Neuronal stem cell (in vitro differentiated cells): ENCODE measurements at regions not wholly inside any gene's neighbourhood (a gene's known extent, or its start where the extent isn't known, plus 50 kb on each side); places are given as distances from the start of the nearest gene placed in this dataset.

Experiments
- DNase-seq: peaks from one replicate; pipeline ENCODE4 v3.0.0-alpha.2; 2013; ENCODE audit warnings: low spot score
- H2AFZ ChIP-seq: one replicate; pipeline ENCODE4 v1.6.1; 2013; ENCODE audit warnings: mild to moderate bottlenecking, low read length, inconsistent platforms
- H2AK5ac ChIP-seq: 2 replicates; pipeline ENCODE4 v1.6.1; 2013; ENCODE audit warnings: low read depth, mild to moderate bottlenecking, inconsistent platforms, low read length, moderate library complexity, mixed read lengths
- H2BK120ac ChIP-seq: 2 replicates; pipeline ENCODE4 v1.6.1; 2013; ENCODE audit warnings: low read depth, mild to moderate bottlenecking, inconsistent platforms, low read length, moderate library complexity, mixed read lengths
- H2BK12ac ChIP-seq: one replicate; pipeline ENCODE4 v1.6.1; 2013; ENCODE audit warnings: low read length, inconsistent platforms
- H2BK15ac ChIP-seq: 2 replicates; pipeline ENCODE4 v1.6.1; 2013; ENCODE audit warnings: mild to moderate bottlenecking, low read length, inconsistent platforms, mixed read lengths
- H2BK5ac ChIP-seq: one replicate; pipeline ENCODE4 v1.6.1; 2013; ENCODE audit warnings: inconsistent platforms, mild to moderate bottlenecking, low read length, moderate library complexity
- H3K14ac ChIP-seq: one replicate; pipeline ENCODE4 v1.6.1; 2013; ENCODE audit warnings: low read length, inconsistent platforms
- H3K18ac ChIP-seq: 2 replicates; pipeline ENCODE4 v1.6.1; 2013; ENCODE audit warnings: low read length, inconsistent platforms
- H3K23ac ChIP-seq: 2 replicates; pipeline ENCODE4 v1.6.1; 2013; ENCODE audit warnings: low read depth, mild to moderate bottlenecking, mixed read lengths, low read length, inconsistent platforms; ENCODE audit not compliant: poor library complexity
- H3K27ac ChIP-seq: replicated peaks from 3 replicates; pipeline ENCODE4 v1.5.1; 2013; ENCODE audit warnings: low read length, inconsistent platforms
- H3K27me3 ChIP-seq, 3 experiments: 2 replicates each; pipeline ENCODE4 v1.6.1; 2013; ENCODE audit warnings: low read length in 3 of 3, mild to moderate bottlenecking in 2 of 3, inconsistent platforms in 1 of 3, low read depth in 1 of 3, mixed read lengths in 1 of 3, moderate library complexity in 1 of 3; ENCODE audit not compliant: control insufficient read depth in 3 of 3, insufficient read depth in 3 of 3
- H3K36me3 ChIP-seq, 2 donors: replicated peaks in 1 of 2; 2 replicates each; pipeline ENCODE4 v1.6.1; 2013; ENCODE audit warnings: low read length in 2 of 2; ENCODE audit not compliant: control insufficient read depth in 2 of 2, insufficient read depth in 2 of 2
- H3K4ac ChIP-seq: 2 replicates; pipeline ENCODE4 v1.6.1; 2013; ENCODE audit warnings: inconsistent platforms, mild to moderate bottlenecking, low read length, moderate library complexity
- H3K4me1 ChIP-seq, 2 donors: 1 replicate in 1 of 2; 2 replicates in 1 of 2; pipeline ENCODE4 v1.6.1; 2013; ENCODE audit warnings: low read length in 2 of 2, low read depth in 1 of 2; ENCODE audit not compliant: control insufficient read depth in 2 of 2, insufficient read depth in 1 of 2
- H3K4me2 ChIP-seq: one replicate; pipeline ENCODE4 v1.6.1; 2013; ENCODE audit warnings: mild to moderate bottlenecking, low read length, inconsistent platforms; ENCODE audit not compliant: insufficient read depth, poor library complexity, severe bottlenecking
- H3K4me3 ChIP-seq, 2 donors: 2 replicates each; pipeline ENCODE4 v1.5.1; 2013; ENCODE audit warnings: low read length in 2 of 2, mild to moderate bottlenecking in 2 of 2, inconsistent platforms in 1 of 2, moderate library complexity in 1 of 2
- H3K79me1 ChIP-seq: one replicate; pipeline ENCODE4 v1.6.1; 2013; ENCODE audit warnings: low read depth, mild to moderate bottlenecking, inconsistent platforms, low read length, moderate library complexity
- H3K9ac ChIP-seq: one replicate; pipeline ENCODE4 v1.6.1; 2013; ENCODE audit warnings: mild to moderate bottlenecking, low read depth, low read length, inconsistent platforms; ENCODE audit not compliant: poor library complexity
- H3K9me3 ChIP-seq, 2 donors: replicated peaks in 1 of 2; 2 replicates each; pipeline versions ENCODE3 to v1.6.1; 2013; ENCODE audit warnings: low read length in 2 of 2, mild to moderate bottlenecking in 2 of 2, inconsistent platforms in 1 of 2, low read depth in 1 of 2, mixed read lengths in 1 of 2, moderate library complexity in 1 of 2; ENCODE audit not compliant: control insufficient read depth in 2 of 2, insufficient read depth in 1 of 2
- H4K8ac ChIP-seq: one replicate; pipeline ENCODE4 v1.6.1; 2013; ENCODE audit warnings: low read depth, mild to moderate bottlenecking, inconsistent platforms, low read length, moderate library complexity
- H4K91ac ChIP-seq: one replicate; pipeline ENCODE4 v1.6.1; 2013; ENCODE audit warnings: low read length, low read depth, mild to moderate bottlenecking, inconsistent platforms; ENCODE audit not compliant: poor library complexity
- WGBS, 2 donors: extraction: QIAGEN DNeasy Blood & Tissue Kit; methylation state at CpG; one replicate each; pipeline ENCODE4 v1.1.7; 2013; ENCODE audit warnings: missing lambda C conversion rate in 2 of 2, mixed read lengths in 1 of 2; ENCODE audit not compliant: insufficient read length in 2 of 2, insufficient replicate concordance in 1 of 2; ENCODE audit errors: extremely low coverage in 2 of 2; 5-methylcytosine and 5-hydroxymethylcytosine counted together

GRCh38 chr2:150907466-150907865, 354.2 kb downstream of the RBM43 start:
- WGBS, 2 donors, result no CpG with 5 or more reads among the region's 4 CpGs
- H3K4ac ChIP-seq, result no peak overlapping the region
- DNase-seq, result no peak

DNA sequence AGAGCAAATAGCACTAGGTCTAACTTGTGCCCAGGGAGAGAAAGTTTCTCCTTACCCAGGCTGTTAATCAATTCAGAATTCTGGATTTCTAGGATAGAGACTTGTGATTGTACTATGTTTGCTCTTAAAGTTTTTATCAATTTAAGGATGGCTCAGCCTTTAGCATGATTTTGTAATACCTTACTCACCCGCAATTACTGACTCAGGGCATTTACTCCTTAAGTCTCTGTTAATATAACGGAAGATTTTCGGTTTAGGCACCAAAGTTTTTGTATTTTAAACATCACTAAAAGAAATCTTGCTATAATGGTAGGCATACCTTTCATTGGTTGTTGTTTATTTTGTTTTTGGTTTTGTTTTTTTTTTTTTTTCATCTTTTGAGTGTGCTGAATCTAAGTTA, 358.2 kb downstream of the RBM43 start:
- Histone ChIP-seq H3K4me3 (no peak overlapping the region), H2AK5ac (no peak overlapping the region), H3K4ac (no peak overlapping the region), H3K14ac (no peak overlapping the region), H2AFZ (no peak overlapping the region), H3K18ac (no peak overlapping the region), H2BK5ac (no peak overlapping the region), H3K23ac (no peak overlapping the region), H3K9me3 (peaks cover 0 to 24% of the 10 kb centered on the region in 2 donors), H3K27ac (no peak overlapping the region), H3K36me3 (no peaks in the 10 kb centered on the region), H2BK15ac (no peak overlapping the region), H3K79me1 (no peaks in the 10 kb centered on the region), H3K9ac (no peak overlapping the region), H4K8ac (no peak overlapping the region), H3K4me1 (no peaks in the 10 kb centered on the region), H3K4me2 (no peak overlapping the region), H4K91ac (no peak overlapping the region), H2BK12ac (no peak overlapping the region), H2BK120ac (no peak overlapping the region), H3K27me3 (no peaks in the 10 kb centered on the region)
- DNase-seq, result no peak
- no CpG with 5 or more reads among the region's 3 CpGs for WGBS, 2 donors

More at GRCh38 chr2:150907466-150907865, 354.2 kb downstream of the RBM43 start:
- Histone ChIP-seq H2BK15ac (no peak overlapping the region), H3K9me3 (peaks cover 0 to 3% of the 10 kb centered on the region in 2 donors), H3K4me2 (no peak overlapping the region), H3K79me1 (no peaks in the 10 kb centered on the region), H3K14ac (no peak overlapping the region), H3K18ac (no peak overlapping the region), H4K8ac (no peak overlapping the region), H4K91ac (no peak overlapping the region), H3K27ac (no peak overlapping the region), H3K9ac (no peak overlapping the region), H2BK5ac (no peak overlapping the region), H3K27me3 (no peaks in the 10 kb centered on the region), H2BK120ac (no peak overlapping the region), H2AFZ (no peak overlapping the region), H2AK5ac (no peak overlapping the region), H3K4me3 (no peak overlapping the region), H2BK12ac (no peak overlapping the region), H3K36me3 (no peaks in the 10 kb centered on the region), H3K4me1 (no peaks in the 10 kb centered on the region), H3K23ac (no peak overlapping the region)

DNA sequence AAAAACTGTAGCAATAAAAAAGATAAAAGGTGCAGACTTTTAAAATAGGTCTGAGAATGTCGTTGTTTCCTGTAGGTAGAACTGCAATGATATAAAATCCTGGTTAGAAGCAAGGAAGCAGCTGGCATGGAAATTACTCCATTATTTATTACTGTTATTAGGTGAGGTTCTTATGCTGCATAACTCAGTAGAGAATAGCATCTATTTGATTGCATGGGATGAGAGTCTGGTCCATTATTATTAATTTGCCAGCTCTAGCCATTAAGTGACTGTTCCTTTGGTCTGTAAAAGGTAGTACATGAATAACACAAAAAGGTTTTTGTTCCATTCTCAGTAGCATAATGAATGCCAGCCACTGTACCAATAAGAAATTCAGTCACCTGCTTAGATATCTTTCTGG, 358.6 kb downstream of the RBM43 start:
- Histone ChIP-seq H4K8ac (no peak overlapping the region), H3K4me1 (no peaks in the 10 kb centered on the region), H2BK5ac (no peak overlapping the region), H3K79me1 (no peaks in the 10 kb centered on the region), H3K23ac (no peak overlapping the region), H3K36me3 (no peaks in the 10 kb centered on the region), H3K27me3 (no peaks in the 10 kb centered on the region), H3K9ac (no peak overlapping the region), H3K4me2 (no peak overlapping the region), H2BK15ac (no peak overlapping the region), H2AK5ac (no peak overlapping the region), H3K4ac (no peak overlapping the region), H2AFZ (no peak overlapping the region), H3K9me3 (peaks cover 0 to 24% of the 10 kb centered on the region in 2 donors), H2BK12ac (no peak overlapping the region), H3K14ac (no peak overlapping the region), H4K91ac (no peak overlapping the region), H3K27ac (no peak overlapping the region), H3K18ac (no peak overlapping the region), H2BK120ac (no peak overlapping the region), H3K4me3 (no peak overlapping the region)
- DNase-seq, result no peak
- WGBS, 2 donors, result no CpG with 5 or more reads among the region's 1 CpG

GRCh38 chr2:150900913-150901312, 360.8 kb downstream of the RBM43 start:
- no CpG with 5 or more reads among the region's 1 CpG for WGBS, 2 donors
- H3K4me3 ChIP-seq, result no peak overlapping the region

More at GRCh38 chr2:150900913-150901312, 360.8 kb downstream of the RBM43 start:
- Histone ChIP-seq H2AK5ac (no peak overlapping the region), H3K23ac (no peak overlapping the region), H3K27me3 (no peaks in the 10 kb centered on the region), H3K4ac (no peak overlapping the region), H2BK120ac (no peak overlapping the region), H2BK12ac (no peak overlapping the region), H3K27ac (no peak overlapping the region), H3K18ac (no peak overlapping the region), H2AFZ (no peak overlapping the region), H3K14ac (no peak overlapping the region), H3K36me3 (no peaks in the 10 kb centered on the region), H4K8ac (no peak overlapping the region), H2BK5ac (no peak overlapping the region), H3K9me3 (peaks cover 0 to 24% of the 10 kb centered on the region in 2 donors), H2BK15ac (no peak overlapping the region), H3K79me1 (no peaks in the 10 kb centered on the region), H4K91ac (no peak overlapping the region), H3K9ac (no peak overlapping the region), H3K4me2 (no peak overlapping the region), H3K4me1 (no peaks in the 10 kb centered on the region)
- DNase-seq, result no peak
